HG03196 (cell line): ENCODE measurements at regions not wholly inside any gene's neighbourhood (a gene's known extent, or its start where the extent isn't known, plus 50 kb on each side); places are given as distances from the start of the nearest gene placed in this dataset.

ENCODE experiments used
- ATAC-seq: cut with Tn5 transposase; IDR thresholded peaks from one replicate; pipeline ENCODE4 v1.9.1; 2021; ENCODE audit not compliant: unreplicated experiment

DNA sequence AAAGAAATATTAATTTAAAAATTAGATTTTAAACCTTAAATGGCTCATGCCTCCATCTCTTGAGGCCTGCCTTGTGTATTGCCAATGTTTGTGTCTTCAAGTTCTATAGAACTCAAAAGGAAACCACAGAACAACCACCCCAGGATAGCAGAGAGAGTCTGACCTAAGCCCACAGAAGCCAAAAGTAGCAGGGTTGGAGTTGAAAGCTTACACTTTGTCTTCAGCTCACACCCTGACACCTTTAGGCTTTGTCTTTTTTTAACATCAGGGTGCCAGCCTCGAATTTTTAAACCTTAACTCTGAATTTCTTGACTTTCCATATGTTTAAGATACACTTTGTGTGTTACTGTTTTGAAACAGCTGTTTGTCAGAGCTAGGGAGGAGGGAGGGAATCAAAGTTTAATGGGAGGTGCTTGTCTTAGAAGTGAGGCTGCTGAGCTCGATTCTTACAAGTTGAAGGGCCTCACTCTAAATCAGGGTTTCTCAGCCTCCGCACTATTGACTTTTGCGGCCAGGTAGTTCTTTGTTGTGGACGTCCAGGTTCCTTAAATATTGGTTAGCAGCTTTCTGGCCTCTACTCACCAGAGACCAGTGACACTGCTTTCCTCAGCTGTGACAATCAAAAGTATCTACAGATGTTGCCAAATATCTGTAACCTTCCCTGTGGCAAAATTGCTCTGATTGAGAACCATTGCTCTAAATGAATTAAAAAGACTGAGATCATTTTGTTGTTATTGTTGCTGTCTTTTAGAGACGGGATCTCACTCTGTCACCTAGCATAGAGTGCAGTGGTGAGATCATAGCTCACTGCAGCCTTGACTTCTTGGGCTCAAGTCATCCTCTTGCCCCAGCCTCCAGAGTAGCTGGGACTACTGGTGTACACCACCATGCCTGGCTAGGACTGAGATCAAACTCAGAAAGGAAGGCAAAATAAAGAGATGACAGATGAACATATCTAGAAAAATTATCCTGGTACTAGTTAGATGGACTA is 139.2 kb upstream of the EOMES start:
- no peak for ATAC-seq

DNA sequence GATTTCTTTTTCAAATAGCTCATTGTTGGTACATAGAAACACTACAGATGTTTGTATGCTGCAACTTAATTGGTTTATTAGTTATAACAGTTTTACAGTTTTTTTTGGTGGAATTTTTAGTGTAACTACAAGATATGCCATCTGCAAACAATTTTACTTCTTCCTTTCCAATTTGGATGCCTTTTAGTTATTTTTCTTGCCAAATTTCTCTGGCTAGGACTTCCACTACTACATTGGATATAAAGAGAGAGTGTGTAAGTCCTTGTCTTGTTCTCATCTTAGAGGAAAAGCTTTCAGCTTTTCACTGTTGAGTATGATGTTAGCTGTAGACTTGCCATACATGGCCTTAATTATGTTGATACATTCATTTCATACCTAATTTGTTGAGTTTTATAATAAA is 143.6 kb upstream of the EOMES start:
- no peak for ATAC-seq

DNA sequence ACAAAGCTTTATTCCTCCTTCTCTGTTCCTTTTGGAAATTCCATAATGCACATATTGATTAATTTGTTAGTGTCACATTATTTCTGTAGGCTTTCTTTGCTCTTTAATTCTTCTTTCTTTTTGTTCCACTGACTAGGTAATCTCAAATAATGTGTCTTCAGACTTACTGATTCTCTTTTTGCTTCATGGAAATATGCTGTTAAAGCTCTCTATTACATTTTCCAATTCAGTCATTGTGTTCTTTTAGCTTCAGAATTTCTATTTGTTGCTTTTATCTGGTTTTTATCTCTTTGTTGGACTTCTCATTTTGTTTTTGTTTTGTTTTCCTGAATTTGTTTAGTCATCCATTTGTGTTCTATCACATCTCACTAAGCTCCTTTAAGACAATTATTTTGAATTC is 147.0 kb upstream of the EOMES start:
- ATAC-seq, result no peak

DNA sequence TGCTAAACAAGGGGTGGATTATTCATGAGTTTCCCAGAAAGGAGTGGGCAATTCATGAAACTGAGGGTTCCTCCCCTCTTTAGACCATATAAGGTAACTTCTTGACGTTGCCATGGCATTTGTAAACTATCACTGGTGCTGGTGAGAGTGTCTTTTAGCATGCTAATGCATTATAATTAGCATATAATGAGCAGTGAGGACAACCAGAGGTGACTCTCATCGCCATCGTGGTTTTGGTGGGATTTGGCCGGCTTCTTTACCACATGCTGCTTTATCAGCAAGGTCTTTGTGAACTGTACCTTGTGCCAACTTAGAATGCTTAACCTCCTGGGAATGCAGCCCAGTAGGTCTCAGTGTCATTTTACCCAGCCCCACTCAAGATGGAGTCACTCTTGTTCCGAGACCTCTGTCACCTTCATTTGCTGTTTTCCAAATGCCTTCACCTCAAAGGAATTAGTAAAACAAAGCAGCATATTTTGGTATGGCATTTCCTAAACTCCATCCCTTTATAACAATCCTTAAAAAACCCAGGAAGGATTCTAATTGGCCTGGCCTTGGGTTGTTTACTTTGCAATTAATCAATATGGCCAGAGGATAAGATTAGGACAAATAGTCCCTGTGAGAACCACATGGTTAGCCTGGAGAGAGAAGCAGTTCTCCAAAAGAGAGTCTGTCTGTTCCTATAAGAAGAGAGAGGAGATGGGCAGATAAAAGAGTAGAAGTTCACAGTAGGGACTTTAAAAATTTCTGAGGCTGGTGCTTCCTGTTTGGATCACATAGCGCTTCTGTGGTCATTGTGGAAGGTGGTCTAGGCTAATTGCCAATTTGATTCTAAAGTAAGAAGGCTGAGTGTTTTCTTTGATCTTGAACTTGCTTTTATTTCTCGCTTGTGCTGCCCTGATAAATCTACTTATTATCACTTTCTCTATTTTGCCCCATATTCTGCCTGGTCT is 155.2 kb upstream of the EOMES start:
- no peak for ATAC-seq

DNA sequence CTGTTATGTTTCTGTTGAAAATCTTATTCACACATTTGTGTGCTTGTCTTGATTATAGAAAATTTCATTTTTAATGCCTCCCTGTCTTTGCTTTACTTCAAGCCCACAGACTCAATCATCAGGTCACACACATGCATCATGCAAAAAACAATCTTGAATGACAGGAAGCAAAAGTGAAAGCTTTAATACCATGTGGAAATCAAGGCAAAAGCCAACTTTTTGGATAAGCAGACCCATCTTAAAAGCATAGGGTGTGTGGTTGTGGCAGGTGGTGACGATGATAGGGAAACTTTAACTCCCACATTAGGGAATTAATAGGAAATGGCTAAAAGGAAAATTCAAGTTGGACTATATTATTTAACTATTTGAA is 155.9 kb upstream of the EOMES start:
- ATAC-seq, result no peak

DNA sequence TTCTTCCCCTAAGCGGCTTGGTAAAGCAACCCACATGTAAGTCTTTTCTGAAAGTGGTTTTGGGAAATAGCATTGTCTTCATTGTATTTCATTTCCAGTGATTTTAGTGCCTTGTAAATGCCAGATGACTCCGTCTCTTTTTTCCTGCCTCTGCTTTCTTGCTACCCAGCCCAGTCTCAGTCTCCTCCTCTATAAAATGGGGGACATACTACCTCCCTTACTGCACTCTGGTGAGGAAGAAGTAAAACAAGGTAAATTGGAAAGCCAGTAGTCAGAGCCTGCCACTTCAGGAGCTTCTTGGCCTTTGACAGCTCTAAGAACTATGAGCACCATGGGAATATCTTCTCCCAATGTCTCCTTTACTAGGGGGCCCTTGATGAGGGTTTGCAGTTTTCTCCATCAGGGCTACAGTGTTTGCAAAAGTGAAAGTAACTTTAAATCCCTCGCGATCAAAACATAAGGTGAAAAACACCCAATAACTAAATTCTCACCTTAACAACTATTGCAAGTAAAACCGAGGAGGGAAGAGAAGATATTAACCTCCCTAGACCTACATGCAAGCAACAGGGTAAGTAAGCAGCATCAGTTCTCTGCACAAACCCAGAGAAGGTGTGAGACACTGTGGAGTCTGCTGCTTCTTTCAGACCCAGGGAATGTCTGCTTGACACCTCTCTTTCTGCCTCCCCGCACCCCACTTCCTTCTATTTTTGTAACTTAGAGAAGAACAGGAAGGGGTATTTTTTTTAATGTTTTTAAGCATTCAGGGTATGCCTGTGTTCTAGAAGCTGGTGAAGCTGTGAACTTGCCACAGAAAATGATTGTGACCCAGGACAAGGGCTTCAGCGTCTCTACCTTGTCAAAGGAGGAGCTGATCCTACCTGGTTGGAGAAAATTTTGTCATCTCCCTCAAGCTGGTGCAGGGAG is 159.1 kb upstream of the EOMES start:
- no peak for ATAC-seq

DNA sequence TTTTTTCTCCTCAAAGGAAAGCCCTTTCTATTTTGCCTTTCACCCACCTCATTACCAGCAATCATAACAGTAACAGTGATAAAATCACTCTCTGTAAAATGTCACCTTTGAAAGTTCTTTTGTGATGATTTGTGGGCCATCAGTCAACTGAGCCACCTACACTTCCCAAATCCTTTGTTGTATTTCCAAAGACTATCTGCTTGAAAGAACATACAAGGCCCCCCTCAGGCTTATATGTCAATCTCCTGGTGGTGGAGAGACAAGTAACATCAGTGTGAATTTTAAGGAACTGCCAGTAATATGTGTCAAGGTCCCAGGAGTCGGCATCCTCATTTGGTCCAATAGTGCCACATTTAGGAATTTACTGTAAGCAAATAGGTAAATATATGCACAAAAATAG is 161.1 kb upstream of the EOMES start:
- no peak for ATAC-seq

DNA sequence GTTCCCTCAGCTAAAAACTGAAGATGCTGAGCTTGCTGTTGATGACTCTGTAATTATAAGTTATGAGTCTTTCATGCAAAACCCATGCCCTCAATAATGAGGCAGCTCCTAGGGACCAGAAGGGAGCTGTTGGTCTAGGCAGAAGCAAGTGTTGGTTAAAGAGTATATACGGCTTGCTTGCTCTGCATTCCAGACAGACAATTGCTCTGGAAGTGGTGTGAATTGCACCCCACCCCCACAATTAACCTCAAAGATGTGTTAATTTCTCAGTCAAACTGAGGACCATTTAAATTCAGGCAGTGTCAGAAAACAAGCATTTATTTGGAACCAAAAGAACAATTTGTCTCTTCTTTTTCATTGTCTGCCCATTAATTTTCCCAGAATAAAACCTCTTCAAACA is 163.5 kb upstream of the EOMES start:
- no peak for ATAC-seq

DNA sequence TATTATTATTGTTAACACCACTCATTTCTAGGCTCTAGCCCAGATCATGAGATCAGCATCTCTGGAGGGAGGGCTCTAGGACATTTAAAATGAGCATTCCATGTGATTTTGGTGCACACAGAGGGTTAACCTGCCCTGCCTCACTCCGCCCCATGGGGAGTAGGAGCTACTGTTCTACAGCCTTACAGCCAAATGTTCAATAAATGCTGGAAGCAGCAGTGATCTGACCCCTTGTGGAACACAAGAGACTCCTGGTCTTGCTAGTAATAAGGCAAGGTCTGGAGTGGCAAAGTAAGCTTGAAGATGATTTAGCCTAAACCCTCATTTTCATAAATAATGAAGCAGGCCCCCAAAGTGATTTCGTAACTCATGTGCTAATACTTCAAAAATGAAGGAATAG is 166.4 kb upstream of the EOMES start:
- ATAC-seq, result no peak

DNA sequence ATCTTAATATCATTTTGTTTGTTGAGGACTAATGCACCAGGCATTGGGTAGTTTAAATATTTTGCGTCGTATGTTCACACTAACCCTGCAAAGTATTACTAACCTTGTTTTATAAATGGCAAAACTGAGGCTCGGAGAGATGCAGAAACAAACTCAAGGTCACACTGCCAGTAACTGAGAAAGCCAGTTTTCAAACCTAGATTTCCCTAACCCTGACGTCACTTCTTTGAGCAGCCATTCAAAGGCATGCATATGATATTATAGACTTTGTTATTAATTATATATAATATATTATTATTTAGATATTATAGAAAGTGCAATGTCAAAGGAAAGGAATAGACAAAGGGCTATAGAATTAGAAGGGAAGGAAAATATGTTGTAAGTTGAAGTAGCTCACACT is 167.6 kb upstream of the EOMES start:
- ATAC-seq, result no peak

DNA sequence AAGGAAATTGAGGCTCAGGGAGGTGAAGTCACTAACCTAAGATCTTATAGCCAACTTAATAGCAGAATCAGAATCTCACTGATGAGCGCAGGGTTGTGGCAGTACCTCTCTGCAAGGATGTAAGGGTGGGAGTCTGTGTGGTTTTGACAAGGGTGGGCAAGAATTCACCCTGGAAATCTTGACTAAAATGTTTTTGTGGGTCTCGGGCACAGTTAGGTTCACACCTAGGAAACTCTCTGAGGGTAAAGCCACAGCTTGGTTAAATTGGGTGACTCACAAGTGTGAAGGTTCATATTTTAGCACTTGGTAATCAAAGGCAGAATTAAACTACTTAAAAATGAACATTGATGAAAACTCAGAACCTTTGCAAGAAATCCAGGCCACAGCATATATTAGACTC is 178.2 kb upstream of the EOMES start:
- ATAC-seq, result no peak

DNA sequence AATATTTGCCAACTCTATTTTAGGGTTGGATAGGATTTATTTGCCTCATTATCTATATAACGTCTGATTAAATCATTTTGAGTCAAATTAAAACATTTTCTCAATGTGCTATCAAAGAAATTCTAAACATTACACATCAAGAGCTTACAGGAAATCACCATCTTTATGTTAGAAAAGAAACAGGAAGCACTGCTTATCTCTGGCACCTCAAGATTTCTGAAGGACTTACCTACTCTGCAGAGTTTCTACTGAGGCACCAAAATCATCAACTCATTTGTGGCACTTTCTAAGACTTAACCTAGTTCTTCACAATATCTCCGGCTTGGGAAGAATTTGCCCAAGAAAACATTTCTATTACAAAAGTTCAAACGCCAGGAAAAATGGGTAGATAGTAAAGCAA is 181.3 kb upstream of the EOMES start:
- ATAC-seq, result no peak

DNA sequence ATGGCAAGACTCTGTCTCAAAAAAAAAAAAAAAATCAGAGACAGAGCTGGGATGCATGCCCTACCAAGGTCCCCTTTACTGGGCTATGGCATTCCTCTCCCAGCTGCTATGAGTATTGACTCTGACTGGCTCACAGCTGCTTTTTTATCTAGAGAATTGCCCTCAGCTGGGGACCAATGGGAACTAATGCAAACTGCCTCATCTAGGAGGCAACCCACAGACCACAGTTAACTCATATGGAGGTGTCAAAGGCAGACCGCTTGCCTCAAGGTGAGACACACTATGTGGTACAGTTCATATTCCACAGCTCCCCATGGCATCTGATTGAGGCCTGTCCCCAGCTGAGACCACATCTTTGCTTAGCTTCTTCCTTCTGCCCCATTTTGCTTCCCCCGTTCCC is 183.5 kb upstream of the EOMES start:
- no peak for ATAC-seq

DNA sequence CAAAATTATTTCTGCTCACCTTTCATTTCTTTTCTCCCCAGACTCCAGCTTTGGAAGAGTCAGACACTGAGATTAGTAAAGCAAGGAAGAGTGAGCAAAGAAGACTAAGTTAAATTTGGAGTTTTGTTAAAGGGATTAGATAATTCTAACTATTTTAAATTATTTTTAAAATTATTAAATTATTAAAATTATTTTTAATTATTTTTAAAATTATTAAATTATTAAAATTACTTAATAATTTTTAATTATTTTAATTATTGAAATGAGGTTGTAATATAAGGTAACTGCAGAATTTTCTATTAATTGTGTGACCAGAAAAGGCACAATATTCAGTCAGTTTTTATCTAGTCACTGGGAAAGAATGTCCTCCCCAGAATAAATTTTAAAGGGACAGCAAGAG is 185.0 kb upstream of the EOMES start:
- no peak for ATAC-seq

DNA sequence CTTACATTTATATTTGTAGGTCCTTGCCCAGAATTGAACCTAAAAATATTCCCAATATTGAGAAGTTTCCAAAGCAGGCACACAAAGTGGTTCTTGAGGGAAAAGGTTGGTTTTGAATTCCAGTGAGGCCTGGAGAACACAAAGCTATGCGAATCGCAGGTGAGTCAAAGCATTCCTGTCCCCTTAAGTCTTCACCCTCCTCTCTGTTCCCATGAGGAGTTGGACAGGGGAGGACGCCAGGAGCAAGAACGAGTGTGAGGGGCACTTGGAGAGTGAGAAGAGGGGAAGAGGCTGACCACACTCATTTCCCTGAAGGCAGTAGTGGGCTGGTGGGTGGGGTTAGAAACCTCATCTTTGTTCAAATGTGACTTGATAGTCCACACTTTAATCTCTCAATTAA is 185.8 kb upstream of the EOMES start:
- ATAC-seq, result no peak

DNA sequence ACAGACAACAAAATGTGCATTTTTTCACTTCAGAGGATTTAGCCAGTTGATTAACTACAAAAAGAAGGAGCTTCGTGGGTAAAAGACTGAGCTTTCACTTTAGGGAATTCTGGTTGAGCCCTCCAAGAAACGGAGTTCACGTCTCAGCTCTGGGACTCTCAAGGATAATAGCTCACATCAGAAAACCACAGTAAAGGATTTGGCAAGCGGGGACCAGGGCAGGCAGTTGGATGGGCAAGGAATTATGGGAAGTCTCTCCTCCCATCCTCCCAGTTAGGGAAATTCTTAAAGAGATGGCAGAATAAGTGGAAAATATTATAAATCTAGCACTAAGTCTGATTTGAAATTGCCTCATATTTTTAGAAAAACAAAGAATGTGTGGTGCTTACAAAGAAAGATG is 188.3 kb upstream of the EOMES start:
- no peak for ATAC-seq

DNA sequence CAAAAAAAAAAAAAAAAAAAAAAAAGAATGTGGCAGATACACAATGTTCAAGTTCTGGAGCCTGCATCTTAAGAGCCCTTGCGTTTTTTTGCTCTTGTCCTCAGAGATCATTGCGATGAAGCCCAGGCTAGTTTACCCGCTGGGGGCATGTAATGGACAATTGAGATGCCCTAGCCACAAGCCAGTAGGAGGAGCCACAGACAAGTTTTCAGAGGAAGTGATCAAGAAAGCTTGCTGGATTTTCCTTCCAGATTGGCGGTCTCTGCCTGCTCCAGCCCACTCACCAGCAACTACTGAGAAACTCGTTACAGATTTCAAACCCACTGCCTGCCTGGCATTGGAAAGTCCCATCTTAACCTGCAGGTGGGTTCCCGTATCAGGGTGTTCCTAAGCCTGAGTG is 192.1 kb upstream of the EOMES start:
- no peak for ATAC-seq

DNA sequence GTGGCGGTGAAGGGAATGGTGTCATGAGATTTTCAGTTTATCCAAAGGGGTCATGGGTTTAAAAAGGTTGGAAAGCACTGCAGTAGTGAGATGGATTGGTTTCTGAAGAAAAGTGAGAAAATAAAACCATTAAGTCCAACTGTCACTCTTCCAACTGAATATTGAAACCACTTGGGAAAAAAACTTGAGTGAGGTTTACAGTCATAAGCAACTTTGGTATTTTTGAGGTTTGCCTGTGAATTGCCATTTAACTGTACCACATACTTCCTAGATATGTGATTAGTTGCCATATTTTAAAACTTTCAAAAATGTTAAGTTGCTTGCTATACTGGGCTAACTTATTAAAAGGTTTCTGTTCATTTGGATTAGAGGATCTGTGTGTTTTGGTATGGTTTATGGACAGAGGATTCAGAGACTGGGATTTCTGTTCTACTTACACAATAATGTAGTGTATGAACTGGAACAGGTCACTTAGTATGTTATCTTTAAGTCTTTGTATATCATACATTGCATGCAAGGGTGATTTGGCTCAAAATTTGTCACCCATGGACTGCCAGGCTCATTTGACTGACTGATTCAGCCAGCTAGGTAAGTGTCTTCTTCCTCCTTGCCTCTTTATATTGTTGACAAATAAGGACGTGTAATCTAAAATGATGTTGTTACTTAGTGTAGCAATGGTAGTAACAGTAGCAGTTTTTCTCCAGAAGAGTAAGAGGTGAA is 201.4 kb upstream of the EOMES start:
- ATAC-seq, result no peak

DNA sequence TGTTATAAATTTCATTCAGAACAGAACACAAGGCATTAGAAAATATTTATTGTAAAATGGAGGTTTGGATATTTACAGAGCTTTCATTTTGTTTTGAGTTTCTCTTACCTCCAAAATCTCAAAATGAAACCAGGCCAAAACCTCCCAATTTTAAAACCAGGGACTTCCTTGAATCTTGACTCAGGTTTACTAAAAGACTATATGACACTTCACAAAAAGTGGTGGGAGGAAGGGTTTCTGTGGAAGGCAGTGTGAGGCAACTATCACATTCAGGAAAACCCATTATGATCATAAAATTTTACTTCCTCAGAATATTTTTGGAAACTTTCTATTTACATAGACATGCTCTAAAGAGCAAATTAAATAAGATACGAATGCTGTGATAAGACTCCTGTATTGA is 205.8 kb upstream of the EOMES start:
- ATAC-seq, result no peak

DNA sequence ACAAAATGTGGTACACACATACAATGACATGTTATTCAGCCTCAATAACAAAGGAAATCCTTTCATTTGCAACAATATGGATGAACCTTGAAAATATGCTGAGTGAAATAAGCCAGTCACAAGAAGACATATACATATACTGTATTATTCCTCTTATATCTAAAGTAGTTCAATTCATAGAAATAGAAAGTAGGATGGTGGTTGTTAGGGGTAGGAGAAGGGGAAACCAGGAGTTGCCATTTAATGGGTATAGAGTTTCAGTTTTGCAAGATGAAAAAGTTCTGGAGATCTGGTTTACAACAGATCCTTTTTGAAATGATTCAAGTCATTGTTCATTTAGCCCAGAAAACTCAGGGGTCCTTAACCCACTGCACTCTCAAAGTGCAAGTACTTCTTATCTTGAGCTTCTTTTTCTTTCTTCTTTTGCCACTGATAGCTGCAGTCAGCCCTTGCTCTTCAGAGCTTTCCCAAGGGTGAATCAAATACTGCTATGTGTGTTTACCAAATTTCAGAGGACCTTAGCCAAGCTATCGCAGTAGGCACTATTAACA is 208.0 kb upstream of the EOMES start:
- no peak for ATAC-seq
